GM19452 (cell line): ENCODE measurements at regions not wholly inside any gene's neighbourhood (a gene's known extent, or its start where the extent isn't known, plus 50 kb on each side); places are given as distances from the start of the nearest gene placed in this dataset.

ENCODE experiments used
- ATAC-seq: cut with Tn5 transposase; IDR thresholded peaks from one replicate; pipeline ENCODE4 v1.9.1; 2021; ENCODE audit not compliant: unreplicated experiment

DNA sequence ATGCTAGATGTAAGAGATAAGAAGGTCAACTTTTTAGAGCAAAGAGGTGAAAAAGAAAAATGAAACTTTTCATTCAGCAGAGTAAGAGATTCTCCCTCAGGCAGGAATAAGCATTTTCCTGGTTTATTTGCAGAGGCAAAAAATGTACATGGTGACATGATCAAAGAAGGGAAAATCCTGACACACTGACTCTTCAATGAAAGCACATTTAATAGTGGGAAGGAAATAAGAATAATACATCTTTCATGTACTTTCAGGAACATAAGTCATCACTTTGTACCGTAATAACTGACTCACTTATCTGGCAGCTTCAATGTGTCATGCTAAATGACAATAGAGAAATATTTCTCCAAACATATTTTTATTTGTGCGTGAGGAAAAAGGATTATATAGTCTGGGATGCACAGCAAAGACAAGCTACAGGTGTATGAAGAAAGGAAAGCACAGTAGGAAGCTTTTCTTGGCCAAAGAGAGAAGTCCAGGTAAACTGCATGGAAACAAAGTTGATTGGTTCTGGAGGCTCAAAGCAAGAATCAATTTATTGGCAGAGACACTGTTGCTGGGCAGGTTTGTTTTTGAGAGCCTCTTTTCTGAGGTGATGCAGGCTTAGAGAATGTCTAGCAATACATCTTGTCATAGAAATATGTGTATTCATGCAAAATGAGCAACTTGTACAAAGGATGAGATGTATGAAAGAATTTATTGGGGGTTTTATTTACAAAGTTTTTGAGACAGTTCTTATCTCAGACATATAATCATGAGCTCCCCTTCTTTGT lies 1409.0 kb downstream of the PLA2G4A start:
- ATAC-seq = no peak

DNA sequence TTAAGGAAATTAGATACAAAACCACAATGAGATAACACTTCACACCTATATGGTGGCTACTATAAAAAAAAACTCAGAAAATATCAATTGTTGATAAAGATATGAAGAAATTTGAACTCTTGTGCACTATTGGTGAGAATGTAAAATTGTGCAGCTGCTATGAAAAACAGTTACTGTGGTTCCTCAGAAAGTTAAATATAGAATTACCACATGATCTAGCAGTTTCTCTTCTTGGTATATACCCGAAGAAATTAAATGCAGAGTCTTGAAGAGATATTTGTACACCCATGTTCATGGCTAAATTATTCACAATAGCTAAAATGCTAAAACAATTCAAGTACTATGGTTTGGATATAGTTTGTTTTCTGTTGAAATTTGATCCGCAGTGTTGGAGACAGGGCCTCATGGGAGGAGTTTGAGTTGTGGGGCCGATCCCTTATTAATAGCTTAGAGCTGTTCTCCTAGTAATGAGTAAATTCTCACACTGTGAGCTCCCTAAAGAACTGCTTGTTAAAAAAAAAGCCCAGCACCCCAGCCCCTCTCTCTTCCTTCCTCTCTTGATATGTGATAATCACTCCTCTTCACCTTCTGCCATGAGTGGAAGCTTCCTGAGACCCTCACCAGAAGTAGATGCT lies 1412.1 kb downstream of the PLA2G4A start:
- ATAC-seq = no peak

DNA sequence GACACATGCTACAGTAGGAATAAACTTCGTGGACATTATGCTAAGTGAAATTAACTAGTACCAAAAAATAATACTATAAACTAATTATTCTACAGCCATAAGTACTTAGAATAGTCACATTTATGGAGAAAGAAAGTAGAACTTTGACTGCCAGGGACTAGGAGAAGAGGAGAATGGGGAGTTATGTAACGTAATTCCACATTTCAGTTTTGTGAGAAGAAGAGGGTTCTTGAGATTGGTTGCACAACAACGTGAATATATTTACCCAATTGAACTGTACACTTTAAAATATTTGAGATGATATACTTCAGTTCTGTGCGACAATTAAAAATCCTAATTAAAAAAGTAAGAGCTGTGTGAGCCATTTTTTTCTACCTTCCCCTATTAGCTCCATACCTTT lies 1412.9 kb downstream of the PLA2G4A start:
- no peak for ATAC-seq

DNA sequence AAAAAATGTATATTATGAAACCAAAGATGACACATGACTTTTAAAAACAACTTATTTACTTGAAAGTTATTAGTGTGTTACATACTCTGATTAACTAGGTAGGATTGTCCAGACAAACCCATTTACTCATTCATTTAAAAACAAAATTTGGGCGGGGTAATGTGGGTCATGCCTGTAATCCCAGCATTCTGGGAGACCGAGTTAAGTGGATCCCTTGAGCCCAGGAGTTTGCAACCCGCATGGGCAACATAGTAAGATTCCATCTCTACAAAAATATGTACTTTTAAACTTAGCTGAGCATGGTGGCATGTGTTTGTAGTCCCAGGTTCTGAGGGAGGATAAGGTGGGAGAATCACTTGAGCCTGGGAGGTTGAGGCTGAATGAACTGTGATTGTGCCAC lies 1414.7 kb downstream of the PLA2G4A start:
- no peak for ATAC-seq

DNA sequence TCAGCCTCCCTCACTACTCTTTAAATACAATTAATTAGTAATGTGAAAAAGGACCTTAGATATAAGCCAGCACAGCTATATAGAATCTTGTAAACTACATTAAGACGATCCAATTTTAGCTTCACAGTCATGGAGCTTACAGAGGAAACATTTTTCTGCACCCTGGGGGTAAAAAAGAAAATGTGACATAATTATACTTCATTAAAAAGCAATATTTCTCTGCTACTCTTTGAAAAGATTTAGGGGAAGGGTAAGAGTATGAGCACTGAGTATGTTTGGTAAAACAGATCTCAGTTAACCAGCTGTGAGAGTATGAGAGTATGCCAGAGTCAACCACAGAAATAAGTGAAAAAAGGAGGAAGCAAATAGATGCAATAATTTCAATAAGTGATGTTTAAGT lies 1415.9 kb downstream of the PLA2G4A start:
- no peak for ATAC-seq

DNA sequence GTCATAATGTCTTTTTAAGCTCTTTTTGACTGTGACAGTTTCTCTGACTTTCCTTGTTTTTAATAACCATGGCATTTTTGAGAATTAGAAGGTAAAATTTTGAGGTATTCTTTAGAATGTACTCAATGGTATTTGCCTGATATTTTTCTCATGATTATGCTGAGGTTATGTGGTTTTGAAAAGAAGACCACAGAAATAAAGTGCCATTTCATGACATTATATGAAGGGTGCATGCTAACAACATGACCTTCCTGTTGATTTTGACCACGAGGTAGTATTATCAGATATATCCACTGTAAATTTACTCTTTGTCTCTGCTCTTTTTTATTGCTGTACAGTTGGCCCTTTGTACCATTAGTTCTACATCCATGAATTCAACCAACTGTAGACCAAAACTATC lies 1418.5 kb downstream of the PLA2G4A start:
- ATAC-seq = no peak

DNA sequence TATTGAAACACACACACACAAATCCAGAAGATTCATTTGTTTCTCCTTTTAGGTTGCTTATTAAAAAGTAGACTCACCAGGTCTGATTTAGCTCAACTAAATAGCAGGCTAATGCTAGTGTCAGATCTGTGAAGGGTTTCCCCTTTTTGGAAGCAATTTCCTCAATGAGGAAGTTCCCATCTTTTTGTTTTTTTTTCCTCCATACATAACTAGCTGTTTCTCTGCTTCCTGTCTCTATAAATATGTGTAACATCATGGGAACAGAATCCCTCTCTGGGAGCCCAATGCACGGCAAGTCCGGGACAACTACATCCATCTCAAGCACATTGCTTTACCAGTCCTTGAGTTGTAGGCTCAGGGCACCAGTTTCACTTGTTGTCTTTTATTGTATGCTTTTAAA lies 1421.1 kb downstream of the PLA2G4A start:
- ATAC-seq = no peak

DNA sequence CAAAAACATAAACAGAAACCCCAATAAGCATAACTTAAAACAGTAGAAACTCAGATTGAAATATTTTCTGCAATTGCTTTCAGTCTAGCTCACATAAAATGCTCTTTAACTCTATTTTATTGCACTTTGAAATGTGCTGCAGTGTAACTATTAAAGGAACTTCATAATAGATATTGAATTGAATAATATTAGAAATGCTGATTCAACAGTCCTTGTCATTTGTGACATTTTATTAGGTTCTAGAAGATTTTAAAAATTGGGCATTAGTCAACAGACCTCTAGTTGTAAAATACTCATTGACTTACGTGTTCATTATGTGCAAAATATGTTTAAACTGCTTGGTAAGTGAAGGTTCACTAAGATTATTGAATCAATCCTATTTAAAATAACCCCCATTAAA lies 1422.3 kb downstream of the PLA2G4A start:
- ATAC-seq = no peak

DNA sequence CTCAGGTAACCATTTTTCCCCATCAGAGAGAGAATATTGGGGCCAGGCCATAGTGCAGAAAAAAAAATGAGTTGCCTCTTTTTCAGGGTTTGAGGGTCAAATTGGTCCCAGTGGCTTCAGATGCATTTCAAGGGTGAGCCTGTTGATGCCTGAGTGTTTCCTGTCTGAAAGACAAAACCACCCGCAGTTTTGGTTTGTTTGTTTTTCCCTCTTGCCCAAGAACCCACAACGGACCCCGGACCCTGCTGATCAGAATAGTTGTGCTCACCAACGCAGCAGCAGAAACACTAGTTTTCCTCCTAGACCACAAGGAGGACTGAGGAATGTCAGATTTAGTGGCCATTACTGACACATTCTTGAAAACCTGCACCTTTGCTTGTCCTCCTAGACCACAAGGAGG lies 1433.1 kb downstream of the PLA2G4A start:
- ATAC-seq = no peak

DNA sequence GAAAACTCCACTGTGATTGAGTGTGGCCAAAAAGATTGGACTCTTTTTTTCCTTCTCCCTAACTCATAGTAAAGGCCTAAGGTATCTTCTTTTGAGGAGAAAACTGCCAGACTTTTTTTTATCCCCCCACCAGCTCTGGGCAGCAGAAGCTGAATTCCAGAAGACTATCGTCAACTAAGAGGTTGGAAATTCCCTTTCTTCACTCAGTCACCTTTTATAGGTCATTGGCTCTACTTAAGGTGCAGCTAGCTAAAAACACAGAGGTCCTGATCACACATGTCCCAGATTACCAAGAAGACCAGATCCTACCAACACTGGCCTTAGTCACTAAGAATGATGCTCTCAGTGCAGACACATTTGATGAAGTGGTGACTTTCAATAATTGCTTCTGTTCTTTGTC lies 1441.2 kb downstream of the PLA2G4A start:
- ATAC-seq = no peak

DNA sequence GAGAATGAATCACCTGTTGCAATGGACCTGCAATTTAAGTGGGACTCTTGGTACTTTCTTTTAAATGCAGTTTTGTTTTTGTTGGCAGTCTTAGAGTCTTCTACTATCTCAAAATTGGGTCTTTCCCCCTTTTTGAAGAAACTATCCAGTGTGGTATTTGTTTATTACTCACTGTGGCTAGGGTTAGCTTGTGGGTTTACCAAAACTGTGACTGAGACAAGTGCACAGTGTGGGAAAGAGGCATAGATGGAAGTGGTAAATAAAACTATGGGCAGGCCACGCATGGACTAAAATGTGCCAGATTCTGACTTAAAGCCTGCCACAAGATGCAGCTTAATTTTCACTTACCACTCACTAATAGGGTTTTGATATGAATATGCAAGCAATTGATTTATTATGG lies 1441.7 kb downstream of the PLA2G4A start:
- no peak for ATAC-seq

DNA sequence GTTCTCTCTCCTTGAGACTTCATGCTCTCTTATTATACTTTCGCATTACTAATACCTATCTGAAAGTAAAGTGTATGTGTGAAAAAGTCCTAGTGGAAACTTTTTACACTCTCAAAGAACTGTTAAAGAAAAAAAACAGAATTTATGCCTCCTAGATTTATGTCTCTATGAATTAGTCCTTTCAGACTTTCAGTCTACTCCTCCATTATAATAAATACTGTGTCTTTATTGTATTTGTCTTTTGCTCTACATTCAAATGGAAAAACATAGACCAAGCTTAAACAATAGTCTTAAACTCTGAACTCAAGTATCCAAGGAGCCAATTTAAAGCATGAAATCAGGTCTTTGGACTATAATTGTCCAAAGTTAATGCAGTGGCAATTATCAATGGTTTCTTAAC lies 1449.0 kb downstream of the PLA2G4A start:
- no peak for ATAC-seq

DNA sequence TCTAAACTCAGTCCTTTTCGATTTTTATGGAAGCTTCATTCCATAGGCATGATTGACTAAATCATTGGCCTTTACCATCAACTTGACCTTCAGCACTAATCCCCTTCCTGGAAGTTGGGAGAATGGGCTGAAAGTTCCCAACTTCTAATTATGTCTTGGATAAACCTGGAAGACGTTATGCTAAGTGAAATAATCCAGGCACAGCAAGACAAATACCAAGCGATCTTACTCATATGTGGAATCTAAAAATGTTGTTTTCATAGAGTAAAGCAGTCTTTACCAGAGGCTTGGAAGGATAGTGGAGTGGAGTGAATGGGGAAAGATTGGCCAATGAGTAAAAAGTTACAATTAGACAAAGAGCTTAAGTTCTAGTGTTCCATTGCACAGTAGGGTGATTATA lies 1453.2 kb downstream of the PLA2G4A start:
- ATAC-seq = no peak

DNA sequence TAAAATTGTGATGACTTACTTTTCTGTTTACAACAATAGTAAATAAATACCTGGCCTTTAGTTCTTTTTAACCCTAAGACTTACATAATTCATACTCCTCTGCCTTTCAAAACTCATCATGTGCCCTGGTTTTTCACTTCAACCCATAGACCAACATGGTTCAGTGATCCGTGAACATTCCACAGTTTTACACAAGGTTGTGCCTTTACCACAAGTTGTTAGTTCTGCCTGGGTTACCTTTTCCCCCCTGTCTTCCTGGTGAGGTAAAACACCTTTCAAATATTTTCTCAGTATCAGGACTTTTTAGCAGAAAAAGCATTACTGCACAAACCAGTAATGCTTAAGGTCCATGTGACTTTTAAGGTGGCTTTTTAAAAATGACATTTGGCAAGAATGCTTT lies 1466.4 kb downstream of the PLA2G4A start:
- ATAC-seq = no peak

DNA sequence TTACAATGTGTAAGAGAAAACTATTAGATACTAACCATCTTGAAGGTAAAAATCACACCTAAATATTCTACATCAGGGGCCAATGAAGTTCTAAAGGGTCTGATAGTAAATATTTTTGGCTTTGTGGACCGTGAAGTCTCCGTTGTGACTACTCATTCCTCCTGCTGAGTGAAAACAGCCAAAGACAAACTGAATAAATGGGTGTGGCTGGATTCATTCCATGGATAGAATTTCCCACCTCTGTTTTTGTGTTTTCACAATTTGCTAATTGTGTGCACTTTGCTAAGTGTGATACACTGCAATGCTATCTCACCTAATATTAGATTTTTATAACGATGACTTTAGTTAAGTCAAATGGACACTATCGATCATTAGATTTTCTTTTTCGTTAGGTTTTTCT lies 1474.0 kb downstream of the PLA2G4A start:
- ATAC-seq = no peak

DNA sequence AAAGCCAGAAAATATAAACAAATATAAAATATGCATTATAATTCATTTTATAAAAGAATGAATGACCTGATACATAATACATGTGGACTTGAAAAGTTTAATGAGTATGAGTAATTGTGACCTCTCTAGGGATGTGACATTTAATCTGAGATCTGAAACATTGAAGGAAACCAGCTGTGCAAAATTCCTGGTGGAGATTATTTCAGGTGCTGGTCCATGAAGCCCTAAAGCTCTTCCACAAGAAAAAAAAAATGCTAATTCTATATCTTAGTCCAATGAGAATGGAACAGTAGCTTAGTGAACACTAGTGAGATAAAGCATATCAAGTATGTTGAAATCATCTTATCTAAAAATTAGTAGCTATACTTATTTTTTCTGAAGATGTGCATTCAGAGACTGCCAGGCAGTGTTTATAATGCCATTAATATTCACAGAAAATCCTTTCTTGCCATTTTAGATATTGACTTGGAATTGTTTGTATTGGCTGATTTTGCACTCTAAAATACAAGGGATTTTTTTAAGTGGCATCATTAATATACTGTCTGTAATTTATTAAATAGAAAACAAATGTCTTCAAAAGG lies 1485.9 kb downstream of the PLA2G4A start:
- ATAC-seq = no peak

DNA sequence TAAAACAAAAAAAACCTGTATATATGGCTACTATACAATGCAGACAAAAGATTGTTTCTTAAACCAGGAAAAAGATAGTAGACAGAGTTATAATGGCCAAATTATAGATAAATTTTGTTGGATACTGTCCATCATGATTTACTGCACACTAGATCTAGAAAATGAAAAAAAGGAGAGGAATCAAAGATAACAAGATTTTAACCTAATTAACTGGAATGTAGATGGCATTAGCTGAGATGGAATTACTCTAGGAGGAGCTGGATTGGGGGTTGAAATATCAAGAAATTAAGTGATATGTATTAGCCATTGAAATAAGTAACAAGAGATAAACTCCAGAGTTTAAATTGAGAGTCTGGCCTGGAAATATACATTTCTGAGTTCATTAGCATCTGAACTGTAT lies 1489.1 kb downstream of the PLA2G4A start:
- no peak for ATAC-seq

DNA sequence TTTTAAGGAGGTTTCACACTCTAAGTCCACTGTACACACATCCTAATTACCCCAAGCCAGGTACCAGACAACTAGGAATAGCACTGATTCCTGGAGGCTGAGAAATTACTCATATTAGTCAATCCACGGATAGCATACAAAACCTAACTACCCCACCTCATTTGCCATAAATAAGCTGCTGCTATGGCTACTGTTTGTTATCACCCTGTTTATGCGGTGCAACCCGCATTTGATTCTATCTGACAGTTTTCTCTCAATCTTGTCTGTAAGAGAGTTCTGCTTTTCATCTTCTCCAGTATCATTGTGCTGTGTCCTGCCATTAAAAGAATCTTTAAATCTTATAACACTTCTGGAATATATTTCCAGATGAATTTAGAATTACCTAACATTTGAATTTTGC lies 1496.5 kb downstream of the PLA2G4A start:
- ATAC-seq = no peak

DNA sequence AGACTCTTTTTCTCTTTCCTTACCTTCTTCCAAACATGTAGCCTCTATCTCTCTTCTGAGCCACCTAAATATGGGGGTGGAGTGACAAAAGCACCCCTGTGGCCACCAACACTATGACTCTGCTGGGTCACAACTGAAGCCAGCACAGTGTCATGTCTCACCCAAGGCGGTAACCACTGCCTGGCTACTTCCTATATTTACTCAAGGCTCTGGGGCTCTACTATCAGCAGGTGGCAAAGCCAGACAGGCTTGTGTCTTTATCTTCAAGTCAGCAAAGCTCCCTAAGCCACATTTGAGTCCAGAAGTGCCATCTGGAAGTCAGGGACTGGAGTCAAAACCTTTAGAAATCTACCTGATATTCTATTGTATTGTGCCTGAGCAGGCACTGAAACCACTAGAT lies 1515.2 kb downstream of the PLA2G4A start:
- ATAC-seq = no peak

DNA sequence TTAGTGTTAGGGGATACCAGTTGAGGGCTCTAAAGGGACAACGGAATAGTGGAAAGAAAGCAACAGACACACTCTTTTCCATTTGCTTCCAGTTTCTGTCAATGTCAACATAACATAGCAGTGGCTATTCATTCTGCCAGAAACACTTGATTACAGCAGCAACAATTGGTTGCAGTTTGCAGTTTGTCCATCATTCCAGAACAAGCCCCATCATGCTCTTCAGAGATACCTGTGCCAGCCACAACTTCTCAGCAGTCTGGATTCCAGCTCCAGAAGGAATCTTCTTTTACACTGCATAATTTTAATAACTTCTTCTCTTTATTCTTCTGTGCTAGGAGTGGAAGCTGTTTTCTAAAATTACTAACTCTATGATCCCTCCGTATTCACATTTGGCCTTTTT lies 1521.4 kb downstream of the PLA2G4A start:
- ATAC-seq = no peak

DNA sequence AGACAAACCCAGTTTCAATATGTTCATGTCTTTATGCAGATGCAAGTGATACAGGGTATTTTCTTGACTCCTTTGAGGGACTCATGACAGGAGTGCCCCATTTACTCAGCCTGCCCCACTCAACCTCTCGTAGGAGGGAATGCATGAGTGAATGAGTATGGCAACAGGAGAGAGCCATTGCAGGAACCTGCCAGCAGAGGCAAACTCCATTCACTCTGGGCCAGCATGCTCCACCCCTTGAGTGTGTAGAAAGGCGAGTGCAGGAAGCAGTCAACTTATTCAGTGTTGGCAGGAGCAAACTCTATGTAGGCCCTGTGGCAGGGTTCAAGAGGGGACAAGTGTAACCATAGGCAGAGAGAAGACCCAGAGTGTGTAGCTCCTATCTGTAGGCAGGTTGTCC lies 1526.3 kb downstream of the PLA2G4A start:
- ATAC-seq = no peak

DNA sequence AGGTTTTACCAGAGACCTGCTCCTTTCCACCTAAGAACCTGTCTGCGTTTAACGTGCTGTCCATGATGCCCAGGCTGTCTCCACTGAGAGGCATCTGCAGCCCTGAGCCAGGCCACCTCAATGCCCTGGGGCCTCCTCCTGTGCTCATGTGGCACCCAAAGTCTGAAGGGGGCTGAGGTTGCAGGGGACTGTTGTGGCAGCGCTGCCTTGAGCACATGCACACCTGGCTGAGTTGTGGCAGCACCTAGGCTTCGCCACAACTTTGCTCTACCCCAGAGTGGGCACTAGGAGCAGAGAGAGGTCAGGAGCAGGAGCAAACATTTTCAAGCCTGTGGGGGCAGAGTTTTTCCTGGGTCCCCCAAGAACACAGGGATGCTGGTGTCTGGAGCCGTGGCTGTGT lies 1527.1 kb downstream of the PLA2G4A start:
- no peak for ATAC-seq

DNA sequence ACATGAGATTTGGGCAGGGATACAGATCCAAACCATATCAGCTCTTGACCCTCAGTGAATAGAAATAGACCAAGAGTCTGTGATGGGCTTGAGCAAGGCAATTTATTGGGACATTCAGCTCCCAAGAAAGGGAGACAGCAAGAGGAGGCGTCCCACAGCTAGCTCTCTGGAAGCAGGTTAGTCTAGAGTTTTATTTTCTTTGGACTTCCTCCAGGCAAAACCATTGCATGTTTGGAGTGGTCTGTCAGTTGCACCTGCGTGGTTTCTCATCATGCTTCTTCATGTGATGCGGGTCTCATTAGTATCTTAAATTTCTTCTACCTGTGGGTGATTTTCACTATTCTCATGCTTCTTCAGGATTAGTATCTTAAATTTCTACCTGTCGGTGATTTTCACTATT lies 1530.6 kb downstream of the PLA2G4A start:
- ATAC-seq = no peak
